HL-60 (cell line): ENCODE measurements at regions not wholly inside any gene's neighbourhood (a gene's known extent, or its start where the extent isn't known, plus 50 kb on each side); places are given as distances from the start of the nearest gene placed in this dataset.

Experiments used
- CTCF ChIP-seq: IDR thresholded peaks from one replicate; pipeline ENCODE4 v1.5.1; 2011; ENCODE audit warnings: low read length, control low read depth, inconsistent platforms; ENCODE audit not compliant: insufficient read depth
- POLR2AphosphoS5 ChIP-seq: IDR thresholded peaks from 2 replicates; pipeline ENCODE4 v1.6.1; 2012; ENCODE audit warnings: low read depth

- TF ChIP-seq CTCF (no peak), POLR2AphosphoS5 (no peak)
These were observed 113.1 kb upstream of the TMCC3 start for GRCh38 chr12:94763462-94763861.
